ENCODE measurements at regions not wholly inside any gene's neighbourhood (a gene's known extent, or its start where the extent isn't known, plus 50 kb on each side); places are given as distances from the start of the nearest gene placed in this dataset.

GRCh38 chr9:28946648-28947047 lies 1373.4 kb upstream of the C9orf72 start:
- Histone ChIP-seq H3K9ac (ENCODE audit: low read depth, low read length) (no peak overlapping the region), H3K4me3 (ENCODE audit: insufficient read depth, low read depth, low read length) (no peak overlapping the region), H2AK5ac (ENCODE audit: low read depth, low read length) (no peak overlapping the region), H3K56ac (ENCODE audit: extremely low read depth, insufficient read depth, low read length) (no peak overlapping the region), H3K9me3 (ENCODE audit: control insufficient read depth, insufficient read depth, low read length) (no peaks in the 10 kb centered on the region), H3K79me1 (ENCODE audit: low read depth in 1 of 2, low read length in 2 of 2) (no peaks in the 10 kb centered on the region), H3K18ac (ENCODE audit: low read depth, low read length) (no peak overlapping the region), H4K5ac (ENCODE audit: low read depth, low read length) (no peak overlapping the region), H4K91ac (ENCODE audit: insufficient read depth, low read depth, low read length) (no peak overlapping the region), H2AFZ (replicated peaks; ENCODE audit: low read length, poor library complexity) (no peak overlapping the region), H3K27me3 (ENCODE audit: control insufficient read depth, insufficient read depth, low read length) (no peaks in the 10 kb centered on the region), H3K23ac (ENCODE audit: low read depth, low read length) (no peak overlapping the region), H3K4ac (ENCODE audit: low read depth, low read length) (no peak overlapping the region), H3K4me1 (ENCODE audit: control insufficient read depth, insufficient read depth, low read length) (no peaks in the 10 kb centered on the region), H3K27ac (ENCODE audit: insufficient read depth, low read length) (no peak overlapping the region), H2BK5ac (ENCODE audit: low read depth, low read length, poor library complexity, severe bottlenecking) (no peak overlapping the region), H2BK20ac (ENCODE audit: low read depth, low read length) (no peak overlapping the region), H3K4me2 (ENCODE audit: low read depth, low read length) (no peak overlapping the region), H2AK9ac (replicated peaks; ENCODE audit: low read depth, low read length, poor library complexity) (no peak overlapping the region), H3K36me3 (ENCODE audit: control insufficient read depth, insufficient read depth, low read length) (no peaks in the 10 kb centered on the region), H2BK15ac (ENCODE audit: low read depth, low read length) (no peak overlapping the region), H2BK120ac (ENCODE audit: low read depth, low read length) (no peak overlapping the region), H4K8ac (ENCODE audit: low read depth in 2 of 2, low read length in 2 of 2) (no peak overlapping the region), H4K20me1 (ENCODE audit: insufficient read depth, low read length) (no peaks in the 10 kb centered on the region), H3K14ac (replicated peaks; ENCODE audit: low read depth, low read length) (no peak overlapping the region), H3K9me1 (ENCODE audit: insufficient read depth, low read length) (no peaks in the 10 kb centered on the region)
- intact Hi-C loops (cut with micrococcal nuclease) (no loop called here), dilution Hi-C loops (cut with HindIII; ENCODE audit: low sequenced_read_pairs, unreplicated experiment) (no loop called here), in situ Hi-C loops (cut with MboI; ENCODE audit: low sequenced_read_pairs) (no loop called here)
- DNase-seq (no peak), ATAC-seq (ENCODE audit: low read depth) (no peak)
- POLR2A ChIA-PET (ENCODE audit: unreplicated experiment) = no interaction called here
- CTCF ChIA-PET = no interaction called here
- TF ChIP-seq FOS (IDR thresholded peaks at IDR 0.05; ENCODE audit: low read depth, low read length) (no peak), CTCF (conservative IDR thresholded peaks at IDR 0.05; ENCODE audit: low read depth, low read length) (no peak), SMC3 (IDR thresholded peaks at IDR 0.05; ENCODE audit: low read depth, low read length) (no peak), BHLHE40 (IDR thresholded peaks at IDR 0.05; ENCODE audit: low read depth, low read length) (no peak), MXI1 (IDR thresholded peaks at IDR 0.05; ENCODE audit: borderline replicate concordance, low read depth, low read length) (no peak), RCOR1 (IDR thresholded peaks at IDR 0.05; ENCODE audit: insufficient replicate concordance, low read length) (no peak), CEBPB (IDR thresholded peaks at IDR 0.05; ENCODE audit: low read depth, low read length) (no peak), POLR2A (IDR thresholded peaks at IDR 0.05; ENCODE audit: low read depth, low read length) (no peak), RFX5 (IDR thresholded peaks at IDR 0.05; ENCODE audit: low read depth, low read length) (no peak)
- BruUV-seq (replicated peaks) = no TSS peak
